ENCODE measurements at regions not wholly inside any gene's neighbourhood (a gene's known extent, or its start where the extent isn't known, plus 50 kb on each side); places are given as distances from the start of the nearest gene placed in this dataset.

GRCh38 chr5:93017376-93017775, 563.6 kb downstream of the NR2F1-AS1 start:
- Mint-ChIP-seq H3K27me3 (no peaks in the 10 kb centered on the region), H3K9me3 (no peaks in the 10 kb centered on the region), H3K4me3 (no peak overlapping the region), H3K27ac (no peak overlapping the region), H3K4me1 (ENCODE audit: low read depth) (no peaks in the 10 kb centered on the region), H3K36me3 (ENCODE audit: low read depth) (no peaks in the 10 kb centered on the region)
- intact Hi-C loops (cut with micrococcal nuclease): no loop called here
- ChIA-PET CTCF (no interaction called here), POLR2A (no interaction called here)
- ATAC-seq (no peak), DNase-seq (no peak)
- no peak for TF ChIP-seq CTCF (IDR thresholded peaks at IDR 0.05)

GRCh38 chr5:93010616-93011015, 570.4 kb downstream of the NR2F1-AS1 start:
- ATAC-seq (no peak), DNase-seq (no peak)
- H3K27me3 Mint-ChIP-seq: no peaks in the 10 kb centered on the region
- no peaks in the 10 kb centered on the region for H3K4me1 Mint-ChIP-seq (ENCODE audit: low read depth)
- CTCF ChIA-PET: no interaction called here
- POLR2A ChIA-PET: no interaction called here
- H3K36me3 Mint-ChIP-seq (ENCODE audit: low read depth): no peaks in the 10 kb centered on the region
- H3K4me3 Mint-ChIP-seq: no peak overlapping the region
- intact Hi-C loops (cut with micrococcal nuclease): no loop called here
- H3K9me3 Mint-ChIP-seq: no peaks in the 10 kb centered on the region
- H3K27ac Mint-ChIP-seq: no peak overlapping the region
- TF ChIP-seq CTCF (IDR thresholded peaks at IDR 0.05): no peak

- intact Hi-C loops (cut with micrococcal nuclease): no loop called here
- H3K9me3 Mint-ChIP-seq: no peaks in the 10 kb centered on the region
- H3K27me3 Mint-ChIP-seq: no peaks in the 10 kb centered on the region
- no peak for TF ChIP-seq CTCF (IDR thresholded peaks at IDR 0.05)
- no peak overlapping the region for H3K27ac Mint-ChIP-seq
- DNase-seq: no peak
- no peaks in the 10 kb centered on the region for H3K4me1 Mint-ChIP-seq (ENCODE audit: low read depth)
- no peaks in the 10 kb centered on the region for H3K36me3 Mint-ChIP-seq (ENCODE audit: low read depth)
- no peak overlapping the region for H3K4me3 Mint-ChIP-seq
- ATAC-seq: no peak
- ChIA-PET CTCF (no interaction called here), POLR2A (no interaction called here)
Observed at GRCh38 chr5:93010037-93010436, 571.0 kb downstream of the NR2F1-AS1 start.

GRCh38 chr5:93008502-93009207, 572.4 kb downstream of the NR2F1-AS1 start:
- Mint-ChIP-seq H3K4me1 (ENCODE audit: low read depth) (no peaks in the 10 kb centered on the region), H3K9me3 (no peaks in the 10 kb centered on the region), H3K27ac (no peak overlapping the region), H3K27me3 (no peaks in the 10 kb centered on the region), H3K4me3 (no peak overlapping the region), H3K36me3 (ENCODE audit: low read depth) (no peaks in the 10 kb centered on the region)
- CTCF ChIA-PET: no interaction called here
- DNase-seq (no peak), ATAC-seq (no peak)
- no peak for TF ChIP-seq CTCF (IDR thresholded peaks at IDR 0.05)
- intact Hi-C loops (cut with micrococcal nuclease): no loop called here
- POLR2A ChIA-PET: no interaction called here

GRCh38 chr5:93006915-93007314, 574.1 kb downstream of the NR2F1-AS1 start:
- CTCF ChIA-PET: no interaction called here
- H3K4me3 Mint-ChIP-seq: no peak overlapping the region
- no peaks in the 10 kb centered on the region for H3K36me3 Mint-ChIP-seq (ENCODE audit: low read depth)
- ATAC-seq (no peak), DNase-seq (no peak)
- TF ChIP-seq CTCF (IDR thresholded peaks at IDR 0.05): no peak
- no peaks in the 10 kb centered on the region for H3K9me3 Mint-ChIP-seq
- intact Hi-C loops (cut with micrococcal nuclease): no loop called here
- no peaks in the 10 kb centered on the region for H3K27me3 Mint-ChIP-seq
- POLR2A ChIA-PET: no interaction called here
- no peaks in the 10 kb centered on the region for H3K4me1 Mint-ChIP-seq (ENCODE audit: low read depth)
- no peak overlapping the region for H3K27ac Mint-ChIP-seq

Measured in activated CD8-positive, alpha-beta T cell treated with anti-CD3 and anti-CD28 coated beads for 36 hours (primary cell).